ENCODE measurements at regions not wholly inside any gene's neighbourhood (a gene's known extent, or its start where the extent isn't known, plus 50 kb on each side); places are given as distances from the start of the nearest gene placed in this dataset.
"Not testable (repeated sequence)": the region's sequence is repeated elsewhere in the genome, so short reads cannot be mapped to it uniquely, and the experiment has no call there.

GRCh38 chr3:110006913-110007312 is 669.6 kb upstream of the DPPA4 start:
- no peak for TF ChIP-seq CTCF (conservative IDR thresholded peaks at IDR 0.05; ENCODE audit: control insufficient read depth, insufficient read depth, low read depth, low read length)
- DNase-seq (ENCODE audit: low read depth), result no peak
- H3K4me3 ChIP-seq (ENCODE audit: control insufficient read depth, low read depth, low read length), result no peak overlapping the region

- TF ChIP-seq CTCF (conservative IDR thresholded peaks at IDR 0.05; ENCODE audit: control insufficient read depth, insufficient read depth, low read depth, low read length), result no peak
- H3K4me3 ChIP-seq (ENCODE audit: control insufficient read depth, low read depth, low read length), result no peak overlapping the region
- DNase-seq (ENCODE audit: low read depth), result no peak
Observed at GRCh38 chr3:110015231-110015963, 678.1 kb upstream of the DPPA4 start.

GRCh38 chr3:110016235-110016815 is 679.0 kb upstream of the DPPA4 start:
- no peak for DNase-seq (ENCODE audit: low read depth)
- H3K4me3 ChIP-seq (ENCODE audit: control insufficient read depth, low read depth, low read length), result no peak overlapping the region
- no peak for TF ChIP-seq CTCF (conservative IDR thresholded peaks at IDR 0.05; ENCODE audit: control insufficient read depth, insufficient read depth, low read depth, low read length)

- H3K4me3 ChIP-seq (ENCODE audit: control insufficient read depth, low read depth, low read length), result no peak overlapping the region
- DNase-seq (ENCODE audit: low read depth), result no peak
- no peak for TF ChIP-seq CTCF (conservative IDR thresholded peaks at IDR 0.05; ENCODE audit: control insufficient read depth, insufficient read depth, low read depth, low read length)
Observed at GRCh38 chr3:110017304-110017703, 680.0 kb upstream of the DPPA4 start.

GRCh38 chr3:110021659-110022058 is 684.3 kb upstream of the DPPA4 start:
- TF ChIP-seq CTCF (conservative IDR thresholded peaks at IDR 0.05; ENCODE audit: control insufficient read depth, insufficient read depth, low read depth, low read length), result no peak
- no peak overlapping the region for H3K4me3 ChIP-seq (ENCODE audit: control insufficient read depth, low read depth, low read length)
- DNase-seq (ENCODE audit: low read depth), result no peak

- not testable (repeated sequence) for DNase-seq (ENCODE audit: low read depth); H3K4me3 ChIP-seq (ENCODE audit: control insufficient read depth, low read depth, low read length)
Observed at GRCh38 chr3:110023022-110023421, 685.7 kb upstream of the DPPA4 start.

- DNase-seq (ENCODE audit: low read depth), result no peak
- H3K4me3 ChIP-seq (ENCODE audit: control insufficient read depth, low read depth, low read length), result no peak overlapping the region
- no peak for TF ChIP-seq CTCF (conservative IDR thresholded peaks at IDR 0.05; ENCODE audit: control insufficient read depth, insufficient read depth, low read depth, low read length)
Observed at GRCh38 chr3:110026421-110026820, 689.1 kb upstream of the DPPA4 start.
